Right lobe of liver (tissue), 6 donors: ENCODE measurements at regions not wholly inside any gene's neighbourhood (a gene's known extent, or its start where the extent isn't known, plus 50 kb on each side); places are given as distances from the start of the nearest gene placed in this dataset.

Experiments used
- ATAC-seq, 4 donors: fragments of 200-7000 bp; cut with Tn5 transposase; one replicate each; pipeline ENCODE4 v1.9.1; 2020; ENCODE audit warnings: mild to moderate bottlenecking in 4 of 4, moderate library complexity in 4 of 4
- DNase-seq, 3 donors: peaks; one replicate each; pipeline ENCODE4 v3.0.0-alpha.2; 2020
- H3K27ac ChIP-seq, 3 donors: fragments of 200-600 bp; one replicate each; pipeline ENCODE4 v1.8.0; 2022
- H3K27me3 ChIP-seq, 2 donors: fragments of 200-600 bp; one replicate each; pipeline ENCODE4 v1.8.0; 2022
- H3K36me3 ChIP-seq, 4 donors: fragments of 200-600 bp; sonication (generic) in 1 of 4; one replicate each; pipeline versions ENCODE4 v1.5.1 to v1.8.0; 2017 to 2022; ENCODE audit warnings: control low read depth in 1 of 4
- H3K4me1 ChIP-seq, 4 donors: fragments of 200-600 bp; sonication (generic) in 1 of 4; one replicate each; pipeline versions ENCODE4 v1.5.1 to v1.8.0; 2017 to 2022; ENCODE audit warnings: control low read depth in 1 of 4
- H3K4me3 ChIP-seq, 3 donors: fragments of 200-600 bp; one replicate each; pipeline ENCODE4 v1.8.0; 2022
- H3K9me3 ChIP-seq, 4 donors: fragments of 200-600 bp; sonication (generic) in 1 of 4; one replicate each; pipeline versions ENCODE4 v1.5.1 to v1.8.0; 2017 to 2022; ENCODE audit warnings: control low read depth in 1 of 4
- POLR2A ChIP-seq: fragments of 450-650 bp; IDR thresholded peaks from one replicate; pipeline ENCODE4 v1.6.1; 2017; ENCODE audit warnings: antibody characterized with exemption, mild to moderate bottlenecking
- WGBS: methylation state at CpG from one replicate; pipeline ENCODE4 v1.1.6; 2018; ENCODE audit warnings: low coverage, low lambda C conversion rate; ENCODE audit not compliant: insufficient coverage; ENCODE audit errors: missing lambda C conversion rate; 5-methylcytosine and 5-hydroxymethylcytosine counted together
- intact Hi-C, 2 donors: fragments of 100-400 bp; cut with DNase I; formaldehyde crosslinking; loops; one replicate each; pipeline versions ENCODE4 v1.11.2 to v1.14.1; 2022
- TF ChIP-seq, protein P1 (sequence below), 4 donors: fragments of 200-600 bp in 3 of 4; fragments of 450-650 bp in 1 of 4; IDR thresholded peaks; one replicate each; pipeline versions ENCODE4 v1.5.1 to v1.8.0; 2016 to 2022; ENCODE audit warnings: antibody characterized with exemption in 4 of 4, mild to moderate bottlenecking in 2 of 4
- donor health status: DM: no; HTN: yes; CAD: no.
- donor health status: DM: no; HTN: no; CAD: no.
- donor health status: DM: no; HTN: no; CAD: no.
- donor health status: DM: no; HTN: yes; CAD: no.
- donor health status: DM: no; HTN: yes; CAD: no.

DNA sequence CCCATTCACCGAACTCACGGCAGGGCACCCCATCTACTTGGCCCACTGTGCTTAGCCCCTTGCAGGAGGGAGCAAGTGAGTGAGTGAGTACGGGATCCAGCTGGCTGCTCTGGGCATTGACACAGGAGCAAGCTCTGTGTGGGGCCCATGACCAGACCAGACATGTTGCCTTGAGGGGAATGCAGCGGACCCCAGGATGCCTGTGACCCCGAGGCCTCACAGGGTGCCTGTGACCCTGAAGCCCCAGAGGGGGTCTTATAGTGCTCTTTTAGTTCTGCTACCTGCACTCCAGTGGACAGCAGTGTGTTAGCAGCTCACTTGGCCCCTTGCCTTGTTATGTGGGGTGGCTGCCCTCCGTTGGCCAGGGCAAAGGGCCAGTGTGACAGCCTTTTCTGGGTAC is 255.8 kb downstream of the ETNK1 start:
- Histone ChIP-seq H3K4me1 (no peaks in the 10 kb centered on the region), H3K9me3 (no peaks in the 10 kb centered on the region), H3K36me3 (no peaks in the 10 kb centered on the region), H3K27ac (no peak overlapping the region), H3K27me3 (no peaks in the 10 kb centered on the region), H3K4me3 (no peak overlapping the region)
- ATAC-seq (peak in 1 of 4 donors; percentile 24), DNase-seq (peak in 1 of 3 donors; percentile 35)
- 14% methylated on average over 1 of the region's 6 CpGs for WGBS
- TF ChIP-seq POLR2A = no peak
- TF ChIP-seq, protein P1, sequence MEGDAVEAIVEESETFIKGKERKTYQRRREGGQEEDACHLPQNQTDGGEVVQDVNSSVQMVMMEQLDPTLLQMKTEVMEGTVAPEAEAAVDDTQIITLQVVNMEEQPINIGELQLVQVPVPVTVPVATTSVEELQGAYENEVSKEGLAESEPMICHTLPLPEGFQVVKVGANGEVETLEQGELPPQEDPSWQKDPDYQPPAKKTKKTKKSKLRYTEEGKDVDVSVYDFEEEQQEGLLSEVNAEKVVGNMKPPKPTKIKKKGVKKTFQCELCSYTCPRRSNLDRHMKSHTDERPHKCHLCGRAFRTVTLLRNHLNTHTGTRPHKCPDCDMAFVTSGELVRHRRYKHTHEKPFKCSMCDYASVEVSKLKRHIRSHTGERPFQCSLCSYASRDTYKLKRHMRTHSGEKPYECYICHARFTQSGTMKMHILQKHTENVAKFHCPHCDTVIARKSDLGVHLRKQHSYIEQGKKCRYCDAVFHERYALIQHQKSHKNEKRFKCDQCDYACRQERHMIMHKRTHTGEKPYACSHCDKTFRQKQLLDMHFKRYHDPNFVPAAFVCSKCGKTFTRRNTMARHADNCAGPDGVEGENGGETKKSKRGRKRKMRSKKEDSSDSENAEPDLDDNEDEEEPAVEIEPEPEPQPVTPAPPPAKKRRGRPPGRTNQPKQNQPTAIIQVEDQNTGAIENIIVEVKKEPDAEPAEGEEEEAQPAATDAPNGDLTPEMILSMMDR (IDR thresholded peaks at IDR 0.05) = no peak
- intact Hi-C loops = no loop called here

DNA sequence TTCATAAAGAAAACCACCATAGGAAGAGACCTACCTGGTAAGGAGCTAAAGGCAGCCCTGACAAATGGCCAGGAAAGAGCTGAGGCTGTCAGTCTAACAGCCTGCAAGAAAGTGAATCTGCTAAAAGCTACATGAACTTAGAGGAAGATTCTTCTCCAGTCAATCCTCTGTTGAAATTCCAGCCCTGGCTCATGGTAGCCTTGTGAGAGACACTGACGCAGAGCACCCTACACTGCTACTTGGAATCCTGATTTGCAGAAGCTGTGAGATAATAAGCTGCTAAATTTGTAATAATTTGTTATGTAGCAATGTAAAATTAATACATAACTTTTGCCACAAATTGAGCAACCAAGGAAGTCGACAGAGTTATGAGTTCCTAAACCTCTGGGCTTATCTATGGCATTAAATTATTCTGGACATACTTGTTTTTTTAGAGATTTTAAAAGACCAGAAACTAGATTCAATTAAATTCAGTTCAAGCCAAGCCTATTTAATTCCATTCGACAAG is 257.0 kb downstream of the ETNK1 start:
- H3K4me1 ChIP-seq = no peaks in the 10 kb centered on the region
- no peak for ATAC-seq
- no peaks in the 10 kb centered on the region for H3K9me3 ChIP-seq
- no peaks in the 10 kb centered on the region for H3K27me3 ChIP-seq
- TF ChIP-seq, protein P1 (IDR thresholded peaks at IDR 0.05) = no peak
- TF ChIP-seq POLR2A = no peak
- H3K36me3 ChIP-seq = no peaks in the 10 kb centered on the region
- no peak overlapping the region for H3K4me3 ChIP-seq
- intact Hi-C loops = no loop called here
- DNase-seq = no peak
- WGBS = 78% methylated on average over 3 of the region's 3 CpGs
- no peak overlapping the region for H3K27ac ChIP-seq

DNA sequence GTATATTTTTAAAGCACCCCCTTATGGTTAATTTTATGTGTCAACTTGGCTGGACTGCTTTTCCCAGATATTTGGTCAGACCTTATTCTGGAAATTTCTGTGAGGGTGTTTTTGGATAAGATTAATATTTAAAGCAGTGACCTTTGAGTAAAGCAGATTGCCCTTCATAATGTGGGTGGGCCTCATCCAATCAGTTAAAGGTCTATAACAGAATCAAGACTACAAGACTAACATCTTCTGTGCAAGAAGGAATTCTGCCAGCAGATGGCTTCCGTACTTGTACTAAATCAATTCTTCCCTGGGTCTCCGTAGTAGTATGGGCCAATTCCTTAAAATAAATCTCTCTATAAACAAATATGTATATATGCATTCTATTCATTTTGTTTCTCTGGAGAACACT is 257.6 kb downstream of the ETNK1 start:
- no peaks in the 10 kb centered on the region for H3K9me3 ChIP-seq
- TF ChIP-seq, protein P1 (IDR thresholded peaks at IDR 0.05) = no peak
- H3K4me1 ChIP-seq = no peaks in the 10 kb centered on the region
- H3K27me3 ChIP-seq = no peaks in the 10 kb centered on the region
- ATAC-seq (no peak), DNase-seq (no peak)
- H3K36me3 ChIP-seq = no peaks in the 10 kb centered on the region
- H3K27ac ChIP-seq = no peak overlapping the region
- no peak overlapping the region for H3K4me3 ChIP-seq
- intact Hi-C loops = no loop called here
- 81% methylated on average over 2 of the region's 2 CpGs for WGBS

DNA sequence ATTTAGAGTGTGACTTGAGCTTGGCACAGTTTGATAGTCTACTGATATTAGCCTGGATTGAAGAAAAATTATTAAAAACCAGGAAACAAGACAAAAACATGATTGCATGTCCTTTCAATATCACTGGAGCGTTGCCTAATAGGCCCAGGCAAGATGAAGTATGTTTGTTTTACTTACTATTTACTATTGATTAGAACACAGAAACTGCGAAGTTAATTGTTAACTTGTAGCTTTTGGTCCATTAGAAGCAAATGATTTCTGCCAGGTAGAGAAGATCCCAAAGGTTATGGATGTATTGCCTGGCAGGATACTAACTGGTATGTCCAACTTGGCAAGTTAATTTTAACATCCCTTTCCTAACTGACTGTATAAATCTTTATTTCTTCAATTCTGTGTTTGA is 268.9 kb downstream of the ETNK1 start:
- H3K27ac ChIP-seq = peak overlapping the region in 1 of 3 donors; percentile 2
- intact Hi-C loops = no loop called here
- ATAC-seq = peak; percentile 93 to 99 (median 96)
- no peaks in the 10 kb centered on the region for H3K27me3 ChIP-seq
- no peaks in the 10 kb centered on the region for H3K36me3 ChIP-seq
- H3K9me3 ChIP-seq = no peaks in the 10 kb centered on the region
- 17% methylated on average over 2 of the region's 2 CpGs for WGBS
- TF ChIP-seq POLR2A = no peak
- TF ChIP-seq, protein P1 (IDR thresholded peaks at IDR 0.05) = no peak
- no peaks in the 10 kb centered on the region for H3K4me1 ChIP-seq
- no peak overlapping the region for H3K4me3 ChIP-seq
- no peak for DNase-seq

DNA sequence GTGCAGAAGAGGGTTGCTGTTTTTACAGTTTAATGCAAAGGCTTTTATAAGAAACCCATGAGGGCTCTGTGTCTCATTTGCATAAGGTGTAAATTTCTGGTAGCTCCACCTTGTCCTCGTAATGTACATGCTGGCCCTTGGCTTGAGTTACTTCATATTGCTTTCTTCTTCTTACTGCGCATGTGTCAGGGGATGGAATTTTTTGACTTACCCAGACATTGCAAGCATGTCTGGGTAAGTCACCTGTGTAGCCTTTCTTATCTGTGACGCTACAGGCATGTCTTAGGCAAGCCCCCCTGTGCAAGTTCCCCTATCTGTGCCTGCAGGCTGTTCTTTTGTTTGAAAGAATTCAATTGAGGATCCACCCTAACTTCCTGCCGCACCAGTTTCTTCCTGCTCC is 274.2 kb downstream of the ETNK1 start:
- ATAC-seq (no peak), DNase-seq (no peak)
- intact Hi-C loops = no loop called here
- Histone ChIP-seq H3K4me3 (no peak overlapping the region), H3K4me1 (no peaks in the 10 kb centered on the region), H3K27me3 (no peaks in the 10 kb centered on the region), H3K27ac (no peak overlapping the region), H3K36me3 (no peaks in the 10 kb centered on the region), H3K9me3 (no peaks in the 10 kb centered on the region)
- TF ChIP-seq, protein P1 (IDR thresholded peaks at IDR 0.05) = no peak
- no peak for TF ChIP-seq POLR2A
- WGBS = 81% methylated on average over 4 of the region's 4 CpGs
